Panc1 (cell line): ENCODE measurements at regions not wholly inside any gene's neighbourhood (a gene's known extent, or its start where the extent isn't known, plus 50 kb on each side); places are given as distances from the start of the nearest gene placed in this dataset.

Experiments used
- ATAC-seq: fragments of 200-7000 bp; cut with Tn5 transposase; 2 replicates; pipeline ENCODE4 v1.9.1; 2020; ENCODE audit warnings: mild to moderate bottlenecking, moderate library complexity
- BruUV-seq: library from RNA; stranded (reverse); fragments of 400-500 nt; replicated peaks from 2 replicates; lab custom pipeline; 2021; lab: Mats Ljungman, UMichigan
- CTCF ChIA-PET: fragments of 300-600 bp; sonication (Branson Sonifier 250); formaldehyde crosslinking; loops from one replicate; lab custom pipeline; 2022; ENCODE audit warnings: antibody characterized with exemption; lab: Charles Lee
- POLR2A ChIA-PET: fragments of 300-600 bp; sonication (Branson Sonifier 250); formaldehyde crosslinking; loops from one replicate; lab custom pipeline; 2022; ENCODE audit warnings: antibody characterized with exemption; lab: Charles Lee
- DNase-seq: peaks from one replicate; pipeline ENCODE4 v3.0.0-alpha.2; 2010; ENCODE audit warnings: low read depth, low spot score
- H3K27ac ChIP-seq: 2 replicates; pipeline ENCODE4 v1.5.1; 2011; ENCODE audit warnings: mild to moderate bottlenecking, low read length, inconsistent platforms
- H3K27me3 ChIP-seq: fragments of 200-500 bp; sonication (Bioruptor generic); 2 replicates; pipeline ENCODE4 v1.6.0; 2014; ENCODE audit warnings: low read length, inconsistent platforms; ENCODE audit not compliant: control insufficient read depth, insufficient read depth
- H3K36me3 ChIP-seq: fragments of 200-500 bp; sonication (Bioruptor generic); 2 replicates; pipeline ENCODE4 v1.5.1; 2014; ENCODE audit warnings: inconsistent platforms, mild to moderate bottlenecking, low read length, moderate library complexity; ENCODE audit not compliant: control insufficient read depth, insufficient read depth
- H3K4me1 ChIP-seq: 2 replicates; pipeline ENCODE4 v1.5.1; 2011; ENCODE audit warnings: inconsistent platforms, mild to moderate bottlenecking, low read length, moderate library complexity; ENCODE audit not compliant: control insufficient read depth, insufficient read depth
- H3K4me3 ChIP-seq, 2 experiments: 2 replicates each; pipeline ENCODE4 v1.5.1; 2011 to 2012; ENCODE audit warnings: low read depth in 2 of 2, low read length in 2 of 2, mild to moderate bottlenecking in 2 of 2, inconsistent platforms in 1 of 2, moderate library complexity in 1 of 2
- H3K9me3 ChIP-seq: fragments of 200-500 bp; sonication (Bioruptor generic); 2 replicates; pipeline ENCODE4 v1.5.1; 2014; ENCODE audit warnings: low read depth, mild to moderate bottlenecking, inconsistent platforms, low read length, moderate library complexity; ENCODE audit not compliant: control insufficient read depth, insufficient read depth
- CTCF ChIP-seq: fragments of 450-650 bp; IDR thresholded peaks from 2 replicates; pipeline ENCODE4 v1.5.1; 2017; ENCODE audit warnings: mild to moderate bottlenecking
- POLR2AphosphoS5 ChIP-seq: IDR thresholded peaks from 2 replicates; pipeline ENCODE4 v1.6.1; 2012; ENCODE audit warnings: mild to moderate bottlenecking, low read depth, low read length, moderate library complexity
- REST ChIP-seq, 2 experiments: IDR thresholded peaks; 2 replicates each; pipeline ENCODE4 v1.6.1; 2011 to 2012; ENCODE audit warnings: low read depth in 2 of 2, control low read depth in 1 of 2, low read length in 1 of 2, mild to moderate bottlenecking in 1 of 2, moderate library complexity in 1 of 2; ENCODE audit not compliant: insufficient read depth in 1 of 2
- SIN3A ChIP-seq: IDR thresholded peaks from 2 replicates; pipeline ENCODE4 v1.6.1; 2012; ENCODE audit warnings: low read depth, mild to moderate bottlenecking, low read length, moderate library complexity, borderline replicate concordance; ENCODE audit not compliant: insufficient read depth
- TCF7L2 ChIP-seq: IDR thresholded peaks from 2 replicates; pipeline ENCODE4 v1.6.1; 2011; ENCODE audit warnings: mild to moderate bottlenecking, low read depth, low read length, inconsistent platforms
- in situ Hi-C: cut with HindIII; loops from 2 replicates; pipeline ENCODE4 v1.10.0; 2016; ENCODE audit warnings: low sequenced_read_pairs, low pct_unique_long_range_greater_than_20kb
- intact Hi-C: fragments of 100-400 bp; cut with micrococcal nuclease; formaldehyde crosslinking; loops from one replicate; pipeline ENCODE4 v1.10.0; 2022; ENCODE audit not compliant: unreplicated experiment

GRCh38 chr4:181682367-181683047, 560.7 kb upstream of the TENM3 start:
- ChIA-PET POLR2A (no interaction called here), CTCF (no interaction called here)
- H3K4me1 ChIP-seq, result no peaks in the 10 kb centered on the region
- no peak for TF ChIP-seq CTCF
- no peak for TF ChIP-seq SIN3A
- H3K9me3 ChIP-seq, result no peaks in the 10 kb centered on the region
- in situ Hi-C loops (no loop called here), intact Hi-C loops (no loop called here)
- H3K4me3 ChIP-seq, result no peak overlapping the region
- no peak for ATAC-seq
- H3K27ac ChIP-seq, result no peak overlapping the region
- no TSS peak for BruUV-seq
- no peak for DNase-seq
- no peaks in the 10 kb centered on the region for H3K36me3 ChIP-seq
- H3K27me3 ChIP-seq, result no peaks in the 10 kb centered on the region

GRCh38 chr4:181684310-181684709, 558.9 kb upstream of the TENM3 start:
- no peak overlapping the region for H3K4me3 ChIP-seq
- ChIA-PET CTCF (no interaction called here), POLR2A (no interaction called here)
- no peaks in the 10 kb centered on the region for H3K27me3 ChIP-seq
- no peak for TF ChIP-seq CTCF
- TF ChIP-seq POLR2AphosphoS5, result no peak
- no peak for TF ChIP-seq TCF7L2
- TF ChIP-seq SIN3A, result no peak
- no peak for TF ChIP-seq REST (IDR thresholded peaks at IDR 0.05; ENCODE audit: insufficient read depth in 1 of 2, low read depth in 2 of 2, low read length in 1 of 2)
- in situ Hi-C loops, result no loop called here
- intact Hi-C loops, result no loop called here
- no peaks in the 10 kb centered on the region for H3K36me3 ChIP-seq
- no TSS peak for BruUV-seq
- DNase-seq (no peak), ATAC-seq (no peak)
- H3K9me3 ChIP-seq, result no peaks in the 10 kb centered on the region
- no peak overlapping the region for H3K27ac ChIP-seq
- no peaks in the 10 kb centered on the region for H3K4me1 ChIP-seq
